HG03558 (cell line): ENCODE measurements at regions not wholly inside any gene's neighbourhood (a gene's known extent, or its start where the extent isn't known, plus 50 kb on each side); places are given as distances from the start of the nearest gene placed in this dataset.
"Not testable (repeated sequence)": the region's sequence is repeated elsewhere in the genome, so short reads cannot be mapped to it uniquely, and the experiment has no call there.

Experiments
- ATAC-seq: cut with Tn5 transposase; IDR thresholded peaks from one replicate; pipeline ENCODE4 v1.9.1; 2021; ENCODE audit warnings: moderate number of reproducible peaks; ENCODE audit not compliant: unreplicated experiment; ENCODE audit errors: extremely low read depth

- ATAC-seq, result no peak
Measured at GRCh38 chr7:11988186-11988585, 156.2 kb upstream of the THSD7A start.

- ATAC-seq, result no peak
Measured at GRCh38 chr7:12002428-12002827, 170.4 kb upstream of the THSD7A start.

GRCh38 chr7:12004581-12004980 is 172.6 kb upstream of the THSD7A start:
- no peak for ATAC-seq

- ATAC-seq, result no peak
Measured at GRCh38 chr7:12007576-12007975, 175.6 kb upstream of the THSD7A start.

- ATAC-seq, result no peak
Measured at GRCh38 chr7:12013983-12014382, 182.0 kb upstream of the THSD7A start.

GRCh38 chr7:12016439-12016838 is 184.4 kb upstream of the THSD7A start:
- ATAC-seq, result no peak

- ATAC-seq, result no peak
Measured at GRCh38 chr7:12017046-12017445, 185.0 kb upstream of the THSD7A start.

GRCh38 chr7:12022011-12022410 is 189.1 kb upstream of the TMEM106B start:
- not testable (repeated sequence) for ATAC-seq

- ATAC-seq, result no peak
Measured at GRCh38 chr7:12025246-12025645, 185.8 kb upstream of the TMEM106B start.

GRCh38 chr7:12028508-12028907 is 182.6 kb upstream of the TMEM106B start:
- no peak for ATAC-seq

GRCh38 chr7:12030116-12030515 is 181.0 kb upstream of the TMEM106B start:
- no peak for ATAC-seq

GRCh38 chr7:12031186-12031585 is 179.9 kb upstream of the TMEM106B start:
- no peak for ATAC-seq

GRCh38 chr7:12031638-12032037 is 179.5 kb upstream of the TMEM106B start:
- ATAC-seq, result no peak

GRCh38 chr7:12032146-12032545 is 178.9 kb upstream of the TMEM106B start:
- no peak for ATAC-seq

- not testable (repeated sequence) for ATAC-seq
Measured at GRCh38 chr7:12043457-12043856, 167.6 kb upstream of the TMEM106B start.

- no peak for ATAC-seq
Measured at GRCh38 chr7:12052211-12052610, 158.9 kb upstream of the TMEM106B start.

GRCh38 chr7:12053561-12053960 is 157.5 kb upstream of the TMEM106B start:
- no peak for ATAC-seq

GRCh38 chr7:12054830-12055229 is 156.3 kb upstream of the TMEM106B start:
- no peak for ATAC-seq

- ATAC-seq, result no peak
Measured at GRCh38 chr7:12056381-12056780, 154.7 kb upstream of the TMEM106B start.

GRCh38 chr7:12056977-12057376 is 154.1 kb upstream of the TMEM106B start:
- no peak for ATAC-seq

- no peak for ATAC-seq
Measured at GRCh38 chr7:12062062-12062461, 149.0 kb upstream of the TMEM106B start.

- no peak for ATAC-seq
Measured at GRCh38 chr7:12064586-12065127, 146.4 kb upstream of the TMEM106B start.

- no peak for ATAC-seq
Measured at GRCh38 chr7:12066004-12066403, 145.1 kb upstream of the TMEM106B start.
